GM12878 (cell line): ENCODE measurements at regions not wholly inside any gene's neighbourhood (a gene's known extent, or its start where the extent isn't known, plus 50 kb on each side); places are given as distances from the start of the nearest gene placed in this dataset.

ENCODE experiments used
- ATAC-seq: fragments of 200-7000 bp; cut with Tn5 transposase; 3 replicates; pipeline ENCODE4 v1.9.1; 2020; ENCODE audit warnings: mild to moderate bottlenecking, moderate library complexity
- BruUV-seq: library from RNA; stranded (reverse); fragments of 400-500 nt; replicated peaks from 2 replicates; lab custom pipeline; 2021; lab: Mats Ljungman, UMichigan
- CTCF ChIA-PET: fragments of 300-600 bp; sonication (Branson Sonifier 250); formaldehyde crosslinking; extraction: SDS; loops from one replicate; lab custom pipeline; 2021; ENCODE audit warnings: inconsistent platforms; lab: Yijun Ruan, JAX
- POLR2A ChIA-PET: fragments of 350-600 bp; formaldehyde crosslinking; extraction: SDS; loops from one replicate; lab custom pipeline; 2021; ENCODE audit warnings: inconsistent platforms; lab: Charles Lee
- RAD21 ChIA-PET: fragments of 300-600 bp; sonication (Branson Sonifier 250); formaldehyde crosslinking; loops from one replicate; lab custom pipeline; 2023; ENCODE audit warnings: antibody characterized with exemption; ENCODE audit not compliant: unreplicated experiment; lab: Charles Lee
- SMC1A ChIA-PET: fragments of 300-600 bp; sonication (Branson Sonifier 250); formaldehyde crosslinking; loops from one replicate; lab custom pipeline; 2023; ENCODE audit not compliant: unreplicated experiment, uncharacterized antibody; lab: Charles Lee
- DNase-seq: peaks from one replicate; pipeline ENCODE4 v3.0.0-alpha.2; 2011; ENCODE audit warnings: low read depth, low spot score
- FAIRE-seq: peaks from 3 replicates; lab custom pipeline; 2011; peaks lifted over from hg19 to GRCh38; lab: Jason Lieb, UNC
- H2AFZ ChIP-seq: 2 replicates; pipeline ENCODE4 v1.6.0; 2011; ENCODE audit warnings: low read depth, low read length, control low read depth; ENCODE audit not compliant: control insufficient read depth
- H3K27ac ChIP-seq: 2 replicates; pipeline ENCODE4 v1.5.1; 2011; ENCODE audit warnings: control low read depth; ENCODE audit not compliant: control insufficient read depth, insufficient read depth
- H3K27me3 ChIP-seq, 2 experiments: replicated peaks in 1 of 2; 2 replicates each; pipeline versions ENCODE4 v1.6.0 to v1.6.1; 2011; ENCODE audit warnings: low read length in 1 of 2; ENCODE audit not compliant: control insufficient read depth in 2 of 2, insufficient read depth in 2 of 2
- H3K36me3 ChIP-seq, 2 experiments: 2 replicates each; pipeline ENCODE4 v1.5.1; 2011; ENCODE audit warnings: low read length in 1 of 2; ENCODE audit not compliant: control insufficient read depth in 2 of 2, insufficient read depth in 2 of 2
- H3K4me1 ChIP-seq: 2 replicates; pipeline ENCODE4 v1.6.1; 2011; ENCODE audit warnings: mild to moderate bottlenecking, low read length, moderate library complexity, mixed read lengths; ENCODE audit not compliant: control insufficient read depth, insufficient read depth
- H3K4me2 ChIP-seq: 2 replicates; pipeline ENCODE4 v1.6.0; 2011; ENCODE audit warnings: control low read depth; ENCODE audit not compliant: control insufficient read depth, insufficient read depth
- H3K4me3 ChIP-seq: fragments of 200-600 bp; sonication (generic); 2 replicates; pipeline ENCODE4 v1.5.1; 2016
- H3K79me2 ChIP-seq: 2 replicates; pipeline ENCODE4 v1.6.0; 2011; ENCODE audit warnings: low read length; ENCODE audit not compliant: control insufficient read depth, insufficient read depth
- H3K9ac ChIP-seq: 2 replicates; pipeline ENCODE4 v1.8.0; 2011; ENCODE audit warnings: low read length, control low read depth, mixed read lengths; ENCODE audit not compliant: control insufficient read depth, insufficient read depth
- H3K9me3 ChIP-seq: replicated peaks from 3 replicates; pipeline ENCODE4 v1.5.1; 2011; ENCODE audit warnings: mild to moderate bottlenecking, low read length; ENCODE audit not compliant: control insufficient read depth, insufficient read depth
- H4K20me1 ChIP-seq: 2 replicates; pipeline ENCODE4 v1.6.0; 2011; ENCODE audit not compliant: control insufficient read depth, insufficient read depth
- ATF7 ChIP-seq: fragments of 450-650 bp; IDR thresholded peaks from 2 replicates; pipeline ENCODE4 v1.6.1; 2016; ENCODE audit warnings: low read depth, mild to moderate bottlenecking
- BACH1 ChIP-seq: fragments of 450-650 bp; IDR thresholded peaks from 2 replicates; pipeline ENCODE4 v1.6.1; 2017; ENCODE audit warnings: mild to moderate bottlenecking, borderline replicate concordance
- EZH2 ChIP-seq: IDR thresholded peaks from 2 replicates; pipeline ENCODE4 v1.6.1; 2012; ENCODE audit warnings: low read depth, mild to moderate bottlenecking, control low read depth, inconsistent platforms, low read length, borderline replicate concordance; ENCODE audit not compliant: control insufficient read depth
- IKZF2 ChIP-seq, 2 experiments: fragments of 450-650 bp; IDR thresholded peaks; 2 replicates each; pipeline ENCODE4 v1.6.1; 2017; ENCODE audit warnings: mild to moderate bottlenecking in 2 of 2, moderate library complexity in 2 of 2
- IRF3 ChIP-seq: fragments of 450-650 bp; IDR thresholded peaks from 2 replicates; pipeline ENCODE4 v1.6.1; 2014; ENCODE audit warnings: mild to moderate bottlenecking
- JUNB ChIP-seq: IDR thresholded peaks from 2 replicates; pipeline ENCODE4 v1.6.1; 2016; ENCODE audit warnings: antibody characterized with exemption, mild to moderate bottlenecking
- JUND ChIP-seq: IDR thresholded peaks from 2 replicates; pipeline ENCODE4 v1.6.1; 2012; ENCODE audit warnings: low read depth, mild to moderate bottlenecking, low read length, improper control_type of control experiment, moderate library complexity
- MEF2A ChIP-seq: IDR thresholded peaks from 2 replicates; pipeline ENCODE4 v1.6.1; 2011; ENCODE audit warnings: low read depth, mild to moderate bottlenecking, low read length, moderate library complexity; ENCODE audit not compliant: insufficient read depth
- MTA2 ChIP-seq: fragments of 450-650 bp; IDR thresholded peaks from 2 replicates; pipeline ENCODE4 v1.6.1; 2016; ENCODE audit warnings: low read depth, mild to moderate bottlenecking, moderate library complexity
- MXI1 ChIP-seq: fragments of 150-350 bp; IDR thresholded peaks from 2 replicates; pipeline ENCODE4 v1.6.1; 2011; ENCODE audit warnings: low read depth, mild to moderate bottlenecking, inconsistent platforms, low read length, improper control_type of control experiment
- NFYB ChIP-seq: IDR thresholded peaks from 2 replicates; pipeline ENCODE4 v1.6.1; 2011; ENCODE audit warnings: low read depth, mild to moderate bottlenecking, low read length, improper control_type of control experiment, moderate library complexity; ENCODE audit not compliant: insufficient read depth
- RAD51 ChIP-seq: fragments of 450-650 bp; IDR thresholded peaks from 2 replicates; pipeline ENCODE4 v1.6.1; 2016; ENCODE audit warnings: moderate library complexity, mild to moderate bottlenecking, inconsistent platforms
- RELA ChIP-seq: fragments of 450-650 bp; IDR thresholded peaks from 2 replicates; pipeline ENCODE4 v1.8.0; 2014; ENCODE audit warnings: borderline replicate concordance; ENCODE audit not compliant: partially characterized antibody
- ZNF217 ChIP-seq: fragments of 450-650 bp; IDR thresholded peaks from 2 replicates; pipeline ENCODE4 v1.6.1; 2017; ENCODE audit warnings: antibody characterized with exemption, mild to moderate bottlenecking
- WGBS: methylation state at CpG from one replicate; pipeline ENCODE4 v1.1.6; 2016; ENCODE audit warnings: low lambda C conversion rate; ENCODE audit not compliant: insufficient replicate concordance, insufficient coverage; ENCODE audit errors: missing lambda C conversion rate; 5-methylcytosine and 5-hydroxymethylcytosine counted together
- in situ Hi-C: fragments of 300-500 bp; cut with MboI; formaldehyde crosslinking; loops from 9 replicates; pipeline ENCODE4 v1.14.3; 2018; ENCODE audit warnings: mixed read lengths
- intact Hi-C: fragments of 100-400 bp; cut with micrococcal nuclease; formaldehyde crosslinking; loops from one replicate; pipeline ENCODE4 v1.14.2; 2022; ENCODE audit not compliant: unreplicated experiment
- TF ChIP-seq, protein P1 (sequence below): fragments of 450-650 bp; formaldehyde crosslinking; IDR thresholded peaks from 2 replicates; pipeline ENCODE4 v1.4.0; 2022; ENCODE audit warnings: mild to moderate bottlenecking, moderate library complexity

DNA sequence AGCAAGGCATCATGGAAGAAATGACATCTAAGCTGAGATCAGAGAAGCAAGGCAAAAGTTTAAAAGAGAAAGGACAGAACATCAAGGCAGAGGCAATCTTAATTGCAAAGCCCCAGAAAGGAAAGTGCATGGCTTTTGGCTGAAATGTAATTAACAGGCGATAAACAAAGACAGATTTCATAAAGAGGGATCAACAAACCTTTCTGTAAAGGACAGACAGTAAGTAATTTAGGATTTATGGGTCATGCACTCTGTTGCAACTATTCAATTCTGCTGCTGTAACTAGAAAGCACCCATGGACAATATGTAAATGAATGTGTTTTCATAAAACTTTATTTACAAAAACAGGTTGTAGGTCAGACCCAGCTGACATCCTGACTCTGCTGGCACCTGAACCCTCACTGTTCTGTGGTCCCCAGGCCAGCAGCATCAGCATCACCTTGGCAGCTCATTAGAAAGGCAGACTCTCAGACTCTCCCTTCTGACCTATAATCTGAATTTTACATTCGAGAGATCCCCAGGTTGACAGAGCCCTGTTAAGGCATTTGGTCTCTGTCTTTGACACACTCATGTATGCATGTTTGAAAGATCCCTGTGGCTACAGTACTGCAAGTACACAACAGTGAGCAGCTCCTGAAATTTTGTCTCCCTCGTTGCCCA, 362.9 kb upstream of the NFE2L3 start:
- no peak overlapping the region for H2AFZ ChIP-seq
- no peak overlapping the region for H3K9ac ChIP-seq
- FAIRE-seq: no peak
- 26% methylated on average over 3 of the region's 3 CpGs for WGBS
- BruUV-seq: no TSS peak
- ChIA-PET RAD21 (no interaction called here), SMC1A (no interaction called here), POLR2A (no interaction called here), CTCF (no interaction called here)
- H3K27me3 ChIP-seq: no peaks in the 10 kb centered on the region
- intact Hi-C loops (no loop called here), in situ Hi-C loops (no loop called here)
- no peak overlapping the region for H3K27ac ChIP-seq
- H3K36me3 ChIP-seq: no peaks in the 10 kb centered on the region
- TF ChIP-seq MTA2 (no peak), ZNF217 (no peak), BACH1 (no peak), ATF7 (no peak), NFYB (no peak), RELA (no peak), JUNB (no peak), IKZF2 (IDR thresholded peaks at IDR 0.05) (no peak), IRF3 (no peak), RAD51 (no peak), EZH2 (no peak), MEF2A (no peak), MXI1 (no peak), JUND (no peak)
- TF ChIP-seq, protein P1, sequence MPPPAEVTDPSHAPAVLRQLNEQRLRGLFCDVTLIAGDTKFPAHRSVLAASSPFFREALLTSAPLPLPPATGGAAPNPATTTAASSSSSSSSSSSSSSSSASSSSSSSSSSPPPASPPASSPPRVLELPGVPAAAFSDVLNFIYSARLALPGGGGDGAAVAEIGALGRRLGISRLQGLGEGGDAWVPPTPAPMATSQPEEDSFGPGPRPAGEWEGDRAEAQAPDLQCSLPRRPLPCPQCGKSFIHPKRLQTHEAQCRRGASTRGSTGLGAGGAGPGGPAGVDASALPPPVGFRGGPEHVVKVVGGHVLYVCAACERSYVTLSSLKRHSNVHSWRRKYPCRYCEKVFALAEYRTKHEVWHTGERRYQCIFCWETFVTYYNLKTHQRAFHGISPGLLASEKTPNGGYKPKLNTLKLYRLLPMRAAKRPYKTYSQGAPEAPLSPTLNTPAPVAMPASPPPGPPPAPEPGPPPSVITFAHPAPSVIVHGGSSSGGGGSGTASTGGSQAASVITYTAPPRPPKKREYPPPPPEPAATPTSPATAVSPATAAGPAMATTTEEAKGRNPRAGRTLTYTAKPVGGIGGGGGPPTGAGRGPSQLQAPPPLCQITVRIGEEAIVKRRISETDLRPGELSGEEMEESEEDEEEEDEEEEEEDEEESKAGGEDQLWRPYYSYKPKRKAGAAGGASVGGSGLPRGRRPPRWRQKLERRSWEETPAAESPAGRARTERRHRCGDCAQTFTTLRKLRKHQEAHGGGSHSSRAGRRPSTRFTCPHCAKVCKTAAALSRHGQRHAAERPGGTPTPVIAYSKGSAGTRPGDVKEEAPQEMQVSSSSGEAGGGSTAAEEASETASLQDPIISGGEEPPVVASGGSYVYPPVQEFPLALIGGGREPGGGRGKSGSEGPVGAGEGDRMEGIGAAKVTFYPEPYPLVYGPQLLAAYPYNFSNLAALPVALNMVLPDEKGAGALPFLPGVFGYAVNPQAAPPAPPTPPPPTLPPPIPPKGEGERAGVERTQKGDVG: no peak
- H4K20me1 ChIP-seq: no peaks in the 10 kb centered on the region
- no peak overlapping the region for H3K4me2 ChIP-seq
- no peak overlapping the region for H3K4me3 ChIP-seq
- H3K9me3 ChIP-seq: no peaks in the 10 kb centered on the region
- no peak for ATAC-seq
- no peak for DNase-seq
- H3K79me2 ChIP-seq: no peaks in the 10 kb centered on the region
- H3K4me1 ChIP-seq: no peaks in the 10 kb centered on the region
